ENCODE measurements at regions not wholly inside any gene's neighbourhood (a gene's known extent, or its start where the extent isn't known, plus 50 kb on each side); places are given as distances from the start of the nearest gene placed in this dataset.

- Mint-ChIP-seq H3K27ac (ENCODE audit: low read depth, unreplicated experiment) (no peak overlapping the region), H3K36me3 (ENCODE audit: insufficient read depth, unreplicated experiment) (no peaks in the 10 kb centered on the region), H3K27me3 (ENCODE audit: insufficient read depth, unreplicated experiment) (no peaks in the 10 kb centered on the region), H3K4me1 (ENCODE audit: insufficient read depth, unreplicated experiment) (peaks cover 27% of the 10 kb centered on the region), H3K9me3 (ENCODE audit: unreplicated experiment) (no peaks in the 10 kb centered on the region), H3K4me3 (ENCODE audit: unreplicated experiment) (no peak overlapping the region)
- CTCF ChIA-PET, result interaction anchor here (0.8 to 1.5 kb wide), 3 partner anchors 18 to 342 kb away, joined by 3 to 5 read pairs (median 4); no protein-coding TSS in a partner anchor
- intact Hi-C loops (cut with micrococcal nuclease), result no loop called here
- no peak for TF ChIP-seq CTCF (IDR thresholded peaks at IDR 0.05; ENCODE audit: unreplicated experiment)
- DNase-seq (ENCODE audit: unreplicated experiment), result no peak
- no TSS peak for BruUV-seq (replicated peaks)
- POLR2A ChIA-PET, result interaction anchor here (1.1 kb wide), 2 partner anchors 11 to 16 kb away, joined by 3 read pairs; no protein-coding TSS in a partner anchor
Measured at GRCh38 chr1:232285138-232285537, 344.8 kb downstream of the SIPA1L2 start.

- H3K27ac Mint-ChIP-seq (ENCODE audit: low read depth, unreplicated experiment), result no peak overlapping the region
- H3K36me3 Mint-ChIP-seq (ENCODE audit: insufficient read depth, unreplicated experiment), result no peaks in the 10 kb centered on the region
- intact Hi-C loops (cut with micrococcal nuclease), result no loop called here
- ChIA-PET POLR2A (interaction anchor here (0.8 kb wide), 1 partner anchor 20 kb away, joined by 3 read pairs; no protein-coding TSS in a partner anchor), CTCF (no interaction called here)
- H3K4me3 Mint-ChIP-seq (ENCODE audit: unreplicated experiment), result no peak overlapping the region
- TF ChIP-seq CTCF (IDR thresholded peaks at IDR 0.05; ENCODE audit: unreplicated experiment), result no peak
- peaks cover 25% of the 10 kb centered on the region for H3K4me1 Mint-ChIP-seq (ENCODE audit: insufficient read depth, unreplicated experiment)
- DNase-seq (ENCODE audit: unreplicated experiment), result no peak
- no peaks in the 10 kb centered on the region for H3K9me3 Mint-ChIP-seq (ENCODE audit: unreplicated experiment)
- no TSS peak for BruUV-seq (replicated peaks)
- H3K27me3 Mint-ChIP-seq (ENCODE audit: insufficient read depth, unreplicated experiment), result no peaks in the 10 kb centered on the region
Measured at GRCh38 chr1:232283864-232284263, 346.1 kb downstream of the SIPA1L2 start.

- no peaks in the 10 kb centered on the region for H3K27me3 Mint-ChIP-seq (ENCODE audit: insufficient read depth, unreplicated experiment)
- CTCF ChIA-PET, result interaction anchor here (0.6 to 0.7 kb wide), 2 partner anchors 255 to 1615 kb away, joined by 3 to 5 read pairs; no protein-coding TSS in a partner anchor
- POLR2A ChIA-PET, result interaction anchor here (1.2 kb wide), 1 partner anchor 8 kb away, joined by 3 read pairs; no protein-coding TSS in a partner anchor
- no peaks in the 10 kb centered on the region for H3K9me3 Mint-ChIP-seq (ENCODE audit: unreplicated experiment)
- peaks cover 12% of the 10 kb centered on the region for H3K4me1 Mint-ChIP-seq (ENCODE audit: insufficient read depth, unreplicated experiment)
- TF ChIP-seq CTCF (IDR thresholded peaks at IDR 0.05; ENCODE audit: unreplicated experiment), result no peak
- no peak overlapping the region for H3K27ac Mint-ChIP-seq (ENCODE audit: low read depth, unreplicated experiment)
- BruUV-seq (replicated peaks), result no TSS peak
- DNase-seq (ENCODE audit: unreplicated experiment), result no peak
- H3K36me3 Mint-ChIP-seq (ENCODE audit: insufficient read depth, unreplicated experiment), result no peaks in the 10 kb centered on the region
- intact Hi-C loops (cut with micrococcal nuclease), result no loop called here
- H3K4me3 Mint-ChIP-seq (ENCODE audit: unreplicated experiment), result no peak overlapping the region
Measured at GRCh38 chr1:232282498-232282897, 347.4 kb downstream of the SIPA1L2 start.

GRCh38 chr1:232280910-232281309, 349.0 kb downstream of the SIPA1L2 start:
- no peaks in the 10 kb centered on the region for H3K27me3 Mint-ChIP-seq (ENCODE audit: insufficient read depth, unreplicated experiment)
- intact Hi-C loops (cut with micrococcal nuclease), result no loop called here
- H3K9me3 Mint-ChIP-seq (ENCODE audit: unreplicated experiment), result no peaks in the 10 kb centered on the region
- no peak overlapping the region for H3K27ac Mint-ChIP-seq (ENCODE audit: low read depth, unreplicated experiment)
- TF ChIP-seq CTCF (IDR thresholded peaks at IDR 0.05; ENCODE audit: unreplicated experiment), result no peak
- POLR2A ChIA-PET, result interaction anchor here (0.7 to 1.1 kb wide), 2 partner anchors 11 to 119 kb away, joined by 3 to 4 read pairs; no protein-coding TSS in a partner anchor
- DNase-seq (ENCODE audit: unreplicated experiment), result no peak
- H3K36me3 Mint-ChIP-seq (ENCODE audit: insufficient read depth, unreplicated experiment), result no peaks in the 10 kb centered on the region
- H3K4me3 Mint-ChIP-seq (ENCODE audit: unreplicated experiment), result no peak overlapping the region
- peaks cover 11% of the 10 kb centered on the region for H3K4me1 Mint-ChIP-seq (ENCODE audit: insufficient read depth, unreplicated experiment)
- no TSS peak for BruUV-seq (replicated peaks)
- CTCF ChIA-PET, result interaction anchor here (0.7 kb wide), 1 partner anchor 413 kb away, joined by 4 read pairs; no protein-coding TSS in a partner anchor

All from MCF 10A (cell line).